ENCODE measurements at regions not wholly inside any gene's neighbourhood (a gene's known extent, or its start where the extent isn't known, plus 50 kb on each side); places are given as distances from the start of the nearest gene placed in this dataset.

DNA sequence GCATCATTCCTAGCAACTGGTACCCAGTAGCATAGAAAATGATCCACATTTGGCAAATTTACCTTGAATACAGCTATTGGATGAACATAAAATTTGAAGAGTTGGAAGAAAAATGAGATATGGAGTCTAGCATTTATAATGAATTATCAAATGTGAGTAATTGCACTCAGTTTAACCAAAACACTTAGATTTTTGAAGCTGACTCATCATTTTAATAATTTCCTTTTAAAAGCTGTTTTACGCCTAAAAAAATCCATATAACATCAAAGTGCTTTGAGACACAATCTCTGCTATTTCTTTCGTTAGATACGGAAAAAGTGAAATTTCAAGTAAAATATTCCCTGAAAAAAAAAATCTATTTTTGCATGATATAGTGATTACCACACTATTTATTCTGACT, 767.4 kb downstream of the ROBO2 start:
- DNase-seq (ENCODE audit: low read depth), result no peak
- H3K4me3 ChIP-seq (ENCODE audit: low read depth, low read length), result no peak overlapping the region
- no peak for TF ChIP-seq CTCF (conservative IDR thresholded peaks at IDR 0.05; ENCODE audit: low read depth, low read length)

DNA sequence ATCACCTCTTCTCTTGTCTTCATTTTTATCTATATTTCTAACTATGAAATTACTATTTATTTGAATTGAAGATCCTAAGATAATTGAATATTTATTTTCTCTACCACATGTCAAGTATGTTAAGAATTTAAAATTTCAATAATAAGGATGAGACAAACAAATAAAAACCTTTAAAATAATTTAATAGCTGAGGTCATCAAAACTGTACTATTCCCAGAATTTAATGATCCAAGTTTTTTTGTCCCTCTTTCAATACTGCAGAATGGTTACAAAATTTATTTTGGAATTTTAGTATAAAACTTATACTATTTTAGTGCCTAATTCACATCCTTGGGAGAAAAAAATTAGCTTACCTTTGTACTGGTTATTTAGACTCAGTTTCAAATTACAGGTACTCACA, 774.9 kb downstream of the ROBO2 start:
- no peak for DNase-seq (ENCODE audit: low read depth)
- TF ChIP-seq CTCF (conservative IDR thresholded peaks at IDR 0.05; ENCODE audit: low read depth, low read length), result no peak
- no peak overlapping the region for H3K4me3 ChIP-seq (ENCODE audit: low read depth, low read length)

DNA sequence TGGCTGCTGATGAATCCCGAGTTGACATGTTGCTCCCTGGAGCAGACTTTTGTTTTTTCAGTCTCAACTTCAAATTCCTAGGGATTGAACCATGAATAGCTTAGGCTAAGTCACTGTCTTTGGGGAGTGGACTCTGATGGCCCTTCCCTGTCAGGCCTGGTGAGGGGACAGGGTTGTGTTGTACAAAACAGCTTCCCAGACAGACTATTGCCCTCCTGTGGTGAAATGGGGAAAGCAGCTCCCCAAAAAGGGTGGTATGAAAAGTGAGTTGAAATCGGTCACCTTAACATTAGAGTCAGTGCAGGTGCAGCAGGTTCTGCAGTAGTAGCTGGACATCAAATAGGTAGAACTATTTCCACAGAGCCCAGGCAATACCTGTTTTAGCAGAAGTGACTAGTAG, 775.6 kb downstream of the ROBO2 start:
- no peak overlapping the region for H3K4me3 ChIP-seq (ENCODE audit: low read depth, low read length)
- peak; percentile 41 for TF ChIP-seq CTCF (conservative IDR thresholded peaks at IDR 0.05; ENCODE audit: low read depth, low read length)
- no peak for DNase-seq (ENCODE audit: low read depth)

DNA sequence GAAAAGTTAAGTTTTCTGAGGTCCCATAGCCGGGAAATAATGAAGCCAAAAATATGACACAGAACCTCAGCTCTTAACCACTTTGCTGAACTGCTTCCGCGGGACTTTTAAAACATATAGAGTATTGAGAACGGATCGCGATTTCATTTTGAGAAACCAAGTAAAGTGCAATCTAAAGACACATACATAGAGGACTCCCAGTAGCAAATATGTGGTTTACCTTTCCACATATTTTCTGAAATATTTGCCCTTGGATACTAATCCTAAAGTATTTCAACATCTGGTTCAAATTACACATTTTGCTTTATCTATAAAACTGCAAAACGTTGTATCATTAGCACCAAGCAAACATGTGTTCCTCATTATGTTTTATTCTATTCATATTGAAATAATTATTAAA, 776.5 kb downstream of the ROBO2 start:
- TF ChIP-seq CTCF (conservative IDR thresholded peaks at IDR 0.05; ENCODE audit: low read depth, low read length), result no peak
- no peak overlapping the region for H3K4me3 ChIP-seq (ENCODE audit: low read depth, low read length)
- no peak for DNase-seq (ENCODE audit: low read depth)

DNA sequence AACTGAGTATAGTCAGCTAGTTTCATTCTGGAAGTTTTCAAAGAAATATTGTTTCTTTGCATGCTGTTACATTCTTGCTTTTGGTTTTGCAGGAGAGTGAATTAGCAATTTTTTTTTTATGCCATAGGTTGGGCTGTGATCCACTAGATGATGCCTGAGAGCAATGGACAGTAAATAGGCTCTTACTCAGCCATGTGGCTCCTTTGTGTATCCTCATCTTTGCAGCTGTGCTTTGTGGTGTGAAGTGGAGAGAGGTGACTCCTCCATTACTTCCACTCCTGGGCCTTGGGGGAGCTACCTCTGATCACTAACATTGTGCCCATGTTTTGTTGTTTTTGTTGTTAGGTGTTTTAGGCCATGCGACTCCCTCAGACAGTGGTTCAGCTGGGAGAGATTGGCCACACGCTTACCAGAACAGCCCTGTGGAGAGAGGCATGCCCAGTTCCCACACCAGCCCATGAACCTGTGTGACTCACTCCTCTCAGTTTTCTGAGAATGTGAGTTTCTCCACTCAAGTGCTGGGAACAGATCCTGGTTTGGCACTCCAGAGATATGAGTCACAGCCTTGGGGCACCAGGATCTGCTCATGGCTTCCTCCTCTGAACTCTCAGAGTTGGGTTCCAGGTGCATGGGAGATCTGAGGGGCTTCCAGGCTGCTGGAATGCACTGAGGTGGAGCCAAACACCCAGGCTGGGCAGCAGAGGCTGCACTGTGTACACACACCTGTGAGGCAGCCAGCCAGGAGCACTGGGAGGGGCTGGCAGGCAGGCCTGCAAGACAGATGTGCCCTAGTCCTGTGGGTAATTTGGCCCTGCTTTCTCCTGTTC, 785.3 kb downstream of the ROBO2 start:
- DNase-seq (ENCODE audit: low read depth), result peak; percentile 88
- TF ChIP-seq CTCF (conservative IDR thresholded peaks at IDR 0.05; ENCODE audit: low read depth, low read length), result no peak
- H3K4me3 ChIP-seq (ENCODE audit: low read depth, low read length), result no peak overlapping the region

DNA sequence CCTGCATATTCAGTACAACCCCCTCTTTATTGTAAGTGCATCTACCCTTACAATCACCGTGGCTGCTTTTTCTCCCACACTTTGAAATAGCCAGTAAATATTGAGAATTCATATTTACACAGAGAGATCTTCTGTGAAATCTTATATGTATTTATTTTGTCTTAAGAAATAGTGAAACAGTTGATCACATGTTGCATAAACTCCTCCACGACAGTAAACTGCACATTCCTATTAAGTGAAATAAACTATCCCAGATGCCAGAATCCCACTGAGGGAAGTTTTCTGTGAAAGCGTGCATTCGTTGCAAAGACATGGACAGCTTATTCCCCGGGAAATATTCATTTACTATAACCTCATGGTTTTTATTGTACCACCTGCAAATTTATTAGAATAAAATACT, 796.0 kb downstream of the ROBO2 start:
- TF ChIP-seq CTCF (conservative IDR thresholded peaks at IDR 0.05; ENCODE audit: low read depth, low read length), result no peak
- H3K4me3 ChIP-seq (ENCODE audit: low read depth, low read length), result no peak overlapping the region

DNA sequence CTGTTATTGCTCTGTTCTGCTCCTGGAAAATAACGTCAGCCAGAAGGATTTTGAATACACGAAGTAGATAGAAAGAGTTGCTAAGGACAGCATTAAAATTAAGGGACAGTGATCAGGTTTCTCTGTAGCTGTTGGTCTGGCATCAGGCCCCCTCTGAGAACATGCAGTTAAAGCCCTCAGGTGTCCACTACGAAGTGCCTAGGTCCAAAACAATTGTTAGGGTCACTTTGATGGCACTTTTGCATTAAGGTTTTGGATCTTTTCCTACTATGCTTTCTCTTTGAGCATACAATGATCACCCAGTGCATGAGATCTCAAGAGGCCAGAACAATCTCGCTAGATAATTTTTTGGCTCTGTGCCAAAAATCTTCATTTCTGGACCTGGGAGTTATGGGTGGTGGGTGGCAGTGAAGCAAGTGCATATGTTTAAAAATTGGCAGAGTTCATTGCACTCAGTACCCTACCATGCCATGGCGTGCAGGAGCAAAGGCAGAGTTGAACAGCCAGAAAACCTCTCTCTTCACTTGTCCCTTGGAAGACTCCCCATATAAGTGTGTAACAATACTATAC, 797.6 kb downstream of the ROBO2 start:
- no peak for TF ChIP-seq CTCF (conservative IDR thresholded peaks at IDR 0.05; ENCODE audit: low read depth, low read length)
- no peak for DNase-seq (ENCODE audit: low read depth)
- H3K4me3 ChIP-seq (ENCODE audit: low read depth, low read length), result no peak overlapping the region

More for the DNA sequence above, 796.0 kb downstream of the ROBO2 start:
- peak; percentile 53 for DNase-seq (ENCODE audit: low read depth)

Data from choroid plexus epithelial cell (primary cell).